ENCODE measurements at regions not wholly inside any gene's neighbourhood (a gene's known extent, or its start where the extent isn't known, plus 50 kb on each side); places are given as distances from the start of the nearest gene placed in this dataset.
A peak's percentile ranks its signal among the peaks of the same experiment; 100 is the strongest.
"Not testable (repeated sequence)": the region's sequence is repeated elsewhere in the genome, so short reads cannot be mapped to it uniquely, and the experiment has no call there.

- not testable (repeated sequence) for DNase-seq (ENCODE audit: low read depth)
Measured at GRCh38 chr1:224028802-224029201, 85.1 kb upstream of the FBXO28 start.

DNA sequence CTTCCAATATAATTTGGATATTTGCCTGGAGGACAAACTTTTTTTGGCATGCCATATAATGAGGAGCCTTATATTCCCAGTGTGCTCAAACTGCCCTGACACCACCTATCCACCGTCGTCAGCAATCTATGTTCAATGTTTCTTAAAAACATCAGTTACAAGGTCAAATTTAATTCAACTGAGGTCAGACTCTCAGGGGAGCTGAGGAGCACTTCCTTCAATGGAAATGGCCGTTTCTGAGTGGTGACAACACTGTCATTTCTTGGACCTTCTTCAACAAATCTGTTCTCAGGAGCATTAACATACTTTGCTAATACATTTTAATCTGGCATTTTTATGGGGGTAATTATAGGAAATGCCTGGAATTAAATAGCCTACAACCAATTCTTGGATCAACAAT, 90.8 kb upstream of the FBXO28 start:
- DNase-seq (ENCODE audit: low read depth): not testable (repeated sequence)

GRCh38 chr1:224022249-224022970, 91.5 kb upstream of the FBXO28 start:
- not testable (repeated sequence) for DNase-seq (ENCODE audit: low read depth)

- DNase-seq (ENCODE audit: low read depth): not testable (repeated sequence)
Measured at GRCh38 chr1:224019866-224020265, 94.0 kb upstream of the FBXO28 start.

- not testable (repeated sequence) for DNase-seq (ENCODE audit: low read depth)
Measured at GRCh38 chr1:224015782-224016181, 98.1 kb upstream of the FBXO28 start.

GRCh38 chr1:224014330-224014649, 99.6 kb upstream of the FBXO28 start:
- no peak for DNase-seq (ENCODE audit: low read depth)

DNA sequence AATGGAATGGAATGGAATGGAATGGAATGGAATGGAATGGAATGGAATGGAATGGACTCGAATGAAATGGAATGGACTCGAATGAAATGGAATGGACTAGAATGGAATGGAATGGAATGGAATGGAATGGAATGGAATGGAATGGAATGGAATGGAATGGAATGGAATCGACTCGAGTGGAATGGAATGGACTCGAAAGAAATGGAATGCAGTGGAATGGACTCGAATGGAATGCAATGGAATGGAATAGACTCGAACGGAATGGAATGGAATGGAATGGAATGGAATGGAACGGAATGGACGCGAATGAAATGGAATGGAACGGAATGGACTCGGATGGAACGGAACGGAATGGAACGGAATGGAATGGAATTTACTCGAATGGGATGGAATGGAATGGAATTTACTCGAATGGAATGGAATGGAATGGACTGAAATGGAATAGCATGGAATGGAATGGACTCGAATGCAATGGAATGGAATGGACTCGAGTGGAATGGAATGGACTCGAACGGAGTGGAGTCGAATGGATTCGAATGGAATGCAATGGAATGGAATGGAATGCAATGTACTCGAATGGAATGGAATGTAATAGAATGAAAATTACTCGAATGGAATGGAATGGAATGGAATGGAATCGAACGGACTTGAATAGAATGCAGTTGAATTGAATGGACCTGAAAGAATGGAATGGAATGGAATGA, 100.1 kb upstream of the FBXO28 start:
- not testable (repeated sequence) for DNase-seq (ENCODE audit: low read depth)

GRCh38 chr1:224012807-224013434, 101.0 kb upstream of the FBXO28 start:
- DNase-seq (ENCODE audit: low read depth): not testable (repeated sequence)

DNA sequence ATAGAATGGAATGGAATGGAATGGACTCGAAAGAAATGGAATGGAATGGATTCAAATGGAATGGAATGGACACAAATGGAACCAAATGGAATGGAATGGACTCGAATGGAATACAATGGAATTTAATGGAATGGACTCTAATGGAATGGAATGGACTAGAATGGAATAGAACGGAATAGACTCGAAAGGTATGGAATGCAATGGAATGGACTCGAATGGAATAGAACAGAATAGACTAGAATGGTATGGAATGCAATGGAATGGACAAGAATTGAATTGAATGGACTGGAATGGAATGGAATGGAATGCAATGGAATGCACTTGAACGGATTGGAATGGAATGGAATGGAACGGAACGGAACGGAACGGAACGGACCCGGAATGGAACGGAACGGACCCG, 101.7 kb upstream of the FBXO28 start:
- not testable (repeated sequence) for DNase-seq (ENCODE audit: low read depth)

DNA sequence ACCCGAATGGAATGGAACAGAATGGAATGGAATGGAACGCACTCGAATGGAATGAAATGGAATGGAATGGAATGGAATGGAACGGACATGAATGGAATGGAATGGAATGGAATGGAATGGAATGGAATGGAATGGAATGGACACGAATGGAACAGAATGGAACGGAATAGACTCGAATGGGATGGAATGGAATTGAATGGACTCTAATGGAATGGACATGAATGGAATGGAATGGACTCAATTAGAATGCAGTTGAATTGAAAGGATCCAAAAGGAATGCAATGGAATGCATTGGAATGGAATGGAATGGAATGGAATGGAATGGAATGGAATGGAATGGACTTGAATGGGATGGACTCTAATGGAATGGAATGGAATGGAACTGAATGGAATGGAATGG, 102.2 kb upstream of the FBXO28 start:
- not testable (repeated sequence) for DNase-seq (ENCODE audit: low read depth)

- not testable (repeated sequence) for DNase-seq (ENCODE audit: low read depth)
Measured at GRCh38 chr1:224011153-224011552, 102.8 kb upstream of the FBXO28 start.

GRCh38 chr1:224005973-224006372, 107.9 kb upstream of the FBXO28 start:
- DNase-seq (ENCODE audit: low read depth): not testable (repeated sequence)

DNA sequence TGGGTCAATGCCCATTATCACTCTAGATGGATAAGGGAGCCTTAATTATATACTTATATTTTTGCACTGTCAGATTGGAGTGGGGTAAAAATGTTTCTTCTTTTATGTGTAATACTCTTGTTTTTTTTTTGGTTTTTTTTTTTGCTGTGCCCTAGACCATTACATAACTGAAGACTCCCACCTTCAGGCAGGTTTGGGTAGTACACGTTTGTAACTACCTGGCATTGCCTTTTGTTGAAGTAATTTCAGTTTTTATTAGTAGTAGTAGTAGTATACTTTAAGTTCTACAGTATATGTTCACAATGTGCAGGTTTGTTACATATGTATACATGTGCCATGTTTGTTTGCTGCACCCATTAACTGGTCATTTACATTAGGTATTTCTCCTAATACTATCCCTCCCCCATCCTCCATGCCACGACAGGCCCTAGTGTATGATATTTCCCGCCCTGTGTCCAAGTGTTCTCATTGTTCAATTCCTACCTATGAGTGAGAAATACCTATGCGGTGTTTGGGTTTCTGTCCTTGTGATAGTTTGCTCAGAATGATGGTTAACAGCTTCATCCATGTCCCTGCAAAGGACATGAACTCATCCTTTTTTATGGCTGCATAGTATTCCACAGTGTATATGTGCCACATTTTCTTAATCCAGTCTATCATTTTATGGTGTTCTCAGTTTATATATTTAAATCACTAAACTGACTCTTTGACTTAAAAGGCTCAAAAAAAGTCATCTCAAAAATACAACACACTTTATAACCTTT, 109.2 kb upstream of the FBXO28 start:
- DNase-seq (ENCODE audit: low read depth): peak; percentile 69

DNA sequence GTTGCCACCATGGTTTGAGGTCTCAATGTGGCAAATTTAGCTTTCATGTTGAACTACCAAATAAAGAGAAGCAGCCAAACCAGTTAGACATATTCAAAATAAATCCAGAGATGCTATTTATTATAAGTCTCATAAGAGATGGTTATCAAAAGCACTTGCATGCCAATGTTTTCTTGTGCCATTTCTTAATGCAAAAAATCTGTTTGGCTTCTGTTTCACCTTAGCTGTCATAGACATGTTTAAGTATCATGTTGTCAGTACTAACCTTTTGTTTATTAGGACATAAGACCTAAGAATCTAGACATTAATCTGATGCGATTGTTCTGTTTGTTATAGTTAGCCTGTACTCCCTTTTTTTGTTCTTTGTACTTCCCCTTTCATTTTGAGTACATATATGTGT, 110.0 kb upstream of the FBXO28 start:
- not testable (repeated sequence) for DNase-seq (ENCODE audit: low read depth)

DNA sequence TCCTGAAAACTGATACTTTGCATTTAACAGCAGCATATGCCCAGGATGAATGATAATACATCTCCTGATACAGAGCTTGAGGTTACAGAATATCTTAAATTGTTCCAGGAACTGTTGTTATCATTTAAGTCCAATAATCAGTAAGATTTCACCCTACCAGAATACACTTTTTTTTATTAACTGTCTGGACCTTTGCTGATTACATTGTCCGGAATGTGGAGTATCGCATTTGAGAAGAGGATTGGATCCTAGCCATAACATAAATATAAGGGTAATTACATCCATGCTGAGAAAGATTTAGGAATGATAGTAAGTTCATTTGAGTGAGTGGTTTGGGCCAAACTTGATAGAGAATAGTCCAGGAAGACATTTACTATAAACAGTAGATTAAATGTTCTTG, 112.2 kb upstream of the FBXO28 start:
- not testable (repeated sequence) for DNase-seq (ENCODE audit: low read depth)

- DNase-seq (ENCODE audit: low read depth): not testable (repeated sequence)
Measured at GRCh38 chr1:223999761-224000160, 114.2 kb upstream of the FBXO28 start.

- DNase-seq (ENCODE audit: low read depth): not testable (repeated sequence)
Measured at GRCh38 chr1:223998676-223999455, 115.0 kb upstream of the FBXO28 start.

DNA sequence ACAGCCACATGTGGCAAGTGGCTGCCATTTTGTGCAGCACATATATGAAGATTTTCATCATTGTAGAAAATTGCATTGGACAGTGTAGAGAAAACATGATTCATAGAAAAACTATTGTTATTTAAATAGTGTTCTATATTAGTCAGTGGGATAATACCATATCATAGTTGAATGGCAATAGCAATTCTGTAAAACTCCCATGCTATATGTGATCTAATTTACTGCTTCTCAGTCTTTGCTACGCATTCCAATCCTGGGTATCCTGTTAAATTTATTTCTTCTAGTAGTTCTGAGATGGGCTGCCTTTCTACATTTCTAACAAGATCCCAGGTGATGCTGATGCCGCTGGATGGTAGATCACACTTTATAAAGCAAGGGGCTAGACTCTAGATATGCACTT, 117.5 kb upstream of the FBXO28 start:
- DNase-seq (ENCODE audit: low read depth): peak; percentile 76

DNA sequence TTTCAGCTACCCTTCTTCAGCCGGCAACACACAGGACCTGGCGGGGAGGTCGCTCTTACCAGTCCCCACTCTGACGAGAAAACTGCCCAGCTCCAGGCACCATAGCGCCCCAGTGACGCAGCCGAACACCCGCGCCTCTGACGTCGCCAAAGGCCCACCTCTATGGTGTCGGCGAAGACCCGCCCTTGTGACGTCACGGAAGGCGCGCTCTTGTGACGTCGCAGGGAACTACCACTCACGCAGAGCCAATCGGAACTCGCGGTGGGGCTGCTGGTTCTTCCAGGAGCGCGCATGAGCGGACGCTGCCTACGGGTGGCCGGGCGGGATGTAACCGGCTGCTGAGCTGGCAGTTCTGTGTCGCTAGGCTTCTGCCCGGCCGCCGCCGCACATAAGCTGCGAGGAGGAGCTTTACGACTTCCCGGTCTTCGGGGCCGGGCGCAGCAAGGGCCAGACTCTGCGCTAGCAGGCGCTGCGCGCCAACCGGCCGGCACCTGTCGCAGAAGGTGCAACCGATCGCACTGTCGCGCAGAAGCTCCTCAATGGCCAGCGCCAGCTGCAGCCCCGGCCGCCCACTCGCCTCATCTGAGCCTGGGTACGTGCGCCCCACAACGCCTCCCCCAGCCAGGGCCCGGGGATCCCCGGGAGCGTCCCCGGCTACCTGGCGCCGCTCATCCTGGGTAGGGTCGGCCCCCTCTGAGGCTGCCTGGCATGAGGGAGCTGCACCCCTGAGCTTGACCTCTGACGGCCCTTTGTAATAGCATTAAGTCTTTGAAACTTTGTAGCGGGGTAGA, 121.3 kb upstream of the FBXO28 start:
- peak; percentile 99 for DNase-seq (ENCODE audit: low read depth)

DNA sequence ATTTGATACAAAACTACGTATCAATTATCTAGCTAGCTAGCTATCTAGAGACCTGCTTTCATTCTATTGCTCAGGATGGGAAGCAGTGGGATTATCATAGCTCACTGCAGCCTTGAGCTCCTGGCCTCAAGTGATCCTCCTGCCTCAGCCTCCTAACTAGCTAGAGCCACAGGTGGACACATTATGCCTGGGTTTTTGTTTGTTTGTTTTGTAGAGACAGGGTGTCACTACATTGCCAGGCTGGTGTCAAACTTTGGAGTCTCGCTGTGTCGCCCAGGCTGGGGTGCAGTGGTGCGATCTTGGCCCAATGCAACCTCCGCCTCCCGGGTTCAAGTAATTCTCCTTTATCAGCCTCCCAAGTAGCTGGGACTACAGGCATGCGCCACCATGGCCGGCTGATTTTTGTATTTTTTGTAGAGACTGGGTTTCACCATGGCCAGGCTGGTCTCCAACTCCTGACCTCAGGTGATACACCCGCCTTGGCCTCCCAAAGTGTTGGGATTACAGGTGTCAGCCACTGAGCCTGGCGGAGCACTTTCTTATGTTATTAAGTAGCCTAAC, 122.5 kb upstream of the FBXO28 start:
- not testable (repeated sequence) for DNase-seq (ENCODE audit: low read depth)

Measured in ELR (cell line).